ENCODE measurements at regions not wholly inside any gene's neighbourhood (a gene's known extent, or its start where the extent isn't known, plus 50 kb on each side); places are given as distances from the start of the nearest gene placed in this dataset.

GRCh38 chr5:57770039-57770438 is 287.4 kb upstream of the ACTBL2 start:
- H3K27me3 ChIP-seq (replicated peaks; ENCODE audit: insufficient read depth, low read length) = no peaks in the 10 kb centered on the region
- no peak overlapping the region for H3K9ac ChIP-seq (ENCODE audit: low read length)
- H3F3A ChIP-seq (ENCODE audit: insufficient read depth, low read length) = no peaks in the 10 kb centered on the region
- H3K79me2 ChIP-seq (ENCODE audit: low read length) = no peaks in the 10 kb centered on the region
- H2AFZ ChIP-seq (ENCODE audit: low read length) = no peak overlapping the region
- H3K36me3 ChIP-seq (replicated peaks; ENCODE audit: insufficient read depth, low read length) = no peaks in the 10 kb centered on the region
- TF ChIP-seq EZH2phosphoT487 (IDR thresholded peaks at IDR 0.05; ENCODE audit: low read length) = no peak
- TF ChIP-seq EZH2 (optimal IDR thresholded peaks at IDR 0.05; ENCODE audit: low read depth, low read length) = no peak
- TF ChIP-seq CTCF (IDR thresholded peaks at IDR 0.05; ENCODE audit: low read length) = no peak
- H3K9me3 ChIP-seq (replicated peaks; ENCODE audit: insufficient read depth, low read length) = no peaks in the 10 kb centered on the region
- H4K20me1 ChIP-seq (ENCODE audit: insufficient read depth, low read length) = no peaks in the 10 kb centered on the region
- no peaks in the 10 kb centered on the region for H3K4me1 ChIP-seq (ENCODE audit: low read length)
- no peak overlapping the region for H3K4me3 ChIP-seq (ENCODE audit: low read length)
- no peak overlapping the region for H3K4me2 ChIP-seq (ENCODE audit: low read depth, low read length)
- no peaks in the 10 kb centered on the region for H3K9me2 ChIP-seq (replicated peaks; ENCODE audit: insufficient read depth, low read length)
- H3K27ac ChIP-seq (ENCODE audit: low read length) = no peak overlapping the region
- DNase-seq = no peak

- Histone ChIP-seq H3K9me3 (replicated peaks; ENCODE audit: insufficient read depth, low read length) (no peaks in the 10 kb centered on the region), H2AFZ (ENCODE audit: low read length) (no peak overlapping the region), H3K27ac (ENCODE audit: low read length) (no peak overlapping the region), H3F3A (ENCODE audit: insufficient read depth, low read length) (no peaks in the 10 kb centered on the region), H3K4me1 (ENCODE audit: low read length) (no peaks in the 10 kb centered on the region), H3K9me2 (replicated peaks; ENCODE audit: insufficient read depth, low read length) (no peaks in the 10 kb centered on the region), H4K20me1 (ENCODE audit: insufficient read depth, low read length) (no peaks in the 10 kb centered on the region), H3K79me2 (ENCODE audit: low read length) (no peaks in the 10 kb centered on the region), H3K4me2 (ENCODE audit: low read depth, low read length) (no peak overlapping the region), H3K9ac (ENCODE audit: low read length) (no peak overlapping the region), H3K27me3 (replicated peaks; ENCODE audit: insufficient read depth, low read length) (no peaks in the 10 kb centered on the region), H3K4me3 (ENCODE audit: low read length) (no peak overlapping the region), H3K36me3 (replicated peaks; ENCODE audit: insufficient read depth, low read length) (no peaks in the 10 kb centered on the region)
- TF ChIP-seq EZH2phosphoT487 (IDR thresholded peaks at IDR 0.05; ENCODE audit: low read length) = no peak
- no peak for TF ChIP-seq EZH2 (optimal IDR thresholded peaks at IDR 0.05; ENCODE audit: low read depth, low read length)
- no peak for TF ChIP-seq CTCF (IDR thresholded peaks at IDR 0.05; ENCODE audit: low read length)
- DNase-seq = no peak
These were observed 286.1 kb upstream of the ACTBL2 start for GRCh38 chr5:57768745-57769144.

GRCh38 chr5:57764479-57765089 is 282.0 kb upstream of the ACTBL2 start:
- H3K9ac ChIP-seq (ENCODE audit: low read length) = no peak overlapping the region
- no peaks in the 10 kb centered on the region for H3F3A ChIP-seq (ENCODE audit: insufficient read depth, low read length)
- no peaks in the 10 kb centered on the region for H3K9me2 ChIP-seq (replicated peaks; ENCODE audit: insufficient read depth, low read length)
- H2AFZ ChIP-seq (ENCODE audit: low read length) = no peak overlapping the region
- no peaks in the 10 kb centered on the region for H3K9me3 ChIP-seq (replicated peaks; ENCODE audit: insufficient read depth, low read length)
- no peak overlapping the region for H3K4me2 ChIP-seq (ENCODE audit: low read depth, low read length)
- no peaks in the 10 kb centered on the region for H4K20me1 ChIP-seq (ENCODE audit: insufficient read depth, low read length)
- no peak for DNase-seq
- no peaks in the 10 kb centered on the region for H3K4me1 ChIP-seq (ENCODE audit: low read length)
- no peaks in the 10 kb centered on the region for H3K79me2 ChIP-seq (ENCODE audit: low read length)
- TF ChIP-seq EZH2phosphoT487 (IDR thresholded peaks at IDR 0.05; ENCODE audit: low read length) (no peak), EZH2 (optimal IDR thresholded peaks at IDR 0.05; ENCODE audit: low read depth, low read length) (no peak), CTCF (IDR thresholded peaks at IDR 0.05; ENCODE audit: low read length) (no peak)
- H3K36me3 ChIP-seq (replicated peaks; ENCODE audit: insufficient read depth, low read length) = no peaks in the 10 kb centered on the region
- H3K27me3 ChIP-seq (replicated peaks; ENCODE audit: insufficient read depth, low read length) = no peaks in the 10 kb centered on the region
- no peak overlapping the region for H3K4me3 ChIP-seq (ENCODE audit: low read length)
- no peak overlapping the region for H3K27ac ChIP-seq (ENCODE audit: low read length)

All from MM.1S (cell line).